ENCODE measurements at regions not wholly inside any gene's neighbourhood (a gene's known extent, or its start where the extent isn't known, plus 50 kb on each side); places are given as distances from the start of the nearest gene placed in this dataset.

DNA sequence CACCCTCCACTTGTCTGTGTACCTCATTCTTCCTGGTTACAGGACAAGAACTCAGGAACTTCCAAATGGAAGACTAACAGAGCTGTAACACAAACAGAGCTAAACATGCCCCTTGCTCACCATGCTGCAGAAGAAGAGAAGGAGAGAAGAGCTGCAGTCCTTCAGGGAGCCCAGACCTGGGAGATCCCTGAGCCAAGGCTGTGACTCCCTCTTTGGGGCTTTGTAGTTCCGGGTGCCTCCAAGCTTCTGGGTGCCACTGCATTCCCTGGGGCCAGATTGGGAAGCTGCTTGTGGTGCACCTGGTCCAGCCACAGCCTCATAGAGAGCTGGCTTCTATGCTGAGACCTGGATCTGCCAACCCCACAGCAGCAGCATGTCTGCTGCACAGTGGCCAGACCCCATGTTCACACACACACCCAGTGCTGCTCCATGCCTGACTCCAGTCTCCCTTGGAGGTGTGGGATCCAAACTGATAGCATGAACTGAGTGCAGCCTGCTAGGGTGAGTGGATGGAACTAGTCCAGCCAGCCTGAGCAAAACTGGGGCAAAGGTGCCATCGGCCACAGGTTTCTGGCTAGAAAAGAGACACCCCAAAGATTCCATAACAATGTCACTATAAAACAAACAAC, 263.0 kb upstream of the NRIP1 start:
- TF ChIP-seq POLR2A (IDR thresholded peaks at IDR 0.05) (no peak), CTCF (IDR thresholded peaks at IDR 0.05) (no peak)

Data from heart left ventricle (tissue), 13 donors.